HG02798 (cell line): ENCODE measurements at regions not wholly inside any gene's neighbourhood (a gene's known extent, or its start where the extent isn't known, plus 50 kb on each side); places are given as distances from the start of the nearest gene placed in this dataset.
"Not testable (repeated sequence)": the region's sequence is repeated elsewhere in the genome, so short reads cannot be mapped to it uniquely, and the experiment has no call there.

ENCODE experiments used
- ATAC-seq: cut with Tn5 transposase; IDR thresholded peaks from one replicate; pipeline ENCODE4 v1.9.1; 2021; ENCODE audit warnings: mild to moderate bottlenecking; ENCODE audit not compliant: unreplicated experiment, poor library complexity

DNA sequence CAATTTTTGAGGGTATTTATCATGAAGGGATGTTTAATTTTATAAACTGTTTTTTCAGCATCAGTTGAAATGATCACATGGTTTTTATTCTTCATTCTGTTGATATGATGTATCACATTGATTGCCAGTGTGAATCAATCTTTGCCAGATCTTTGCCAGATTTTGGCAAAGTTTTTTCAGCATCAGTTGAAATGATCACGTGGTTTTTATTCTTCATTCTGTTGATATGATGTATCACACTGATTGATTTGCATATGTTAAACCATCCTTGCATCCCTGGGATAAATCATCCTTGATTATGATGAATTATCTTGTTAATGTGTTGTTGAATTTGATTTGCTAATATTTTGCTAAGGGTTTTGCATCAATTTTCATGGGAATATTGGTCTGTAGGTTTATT, 140.9 kb upstream of the TAS2R1 start:
- no peak for ATAC-seq

DNA sequence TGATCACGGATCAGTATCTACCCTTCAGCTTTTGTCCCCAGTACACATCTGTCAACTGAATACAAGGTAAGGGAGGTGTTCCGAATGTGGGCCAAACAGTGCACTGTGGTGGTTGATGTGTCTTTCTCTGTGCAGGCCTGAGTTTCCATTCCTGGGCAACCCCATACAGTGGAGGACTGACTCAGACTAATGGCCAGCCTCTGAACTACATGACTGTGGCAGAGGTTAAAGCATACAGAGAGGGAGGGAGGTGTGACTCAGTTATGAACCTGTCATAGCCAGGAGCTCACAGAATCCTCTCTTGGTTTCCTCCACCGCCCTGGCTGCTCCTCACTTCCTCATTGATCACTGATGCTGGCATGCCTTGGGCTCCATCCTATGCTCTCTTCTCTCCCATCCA, 136.4 kb upstream of the TAS2R1 start:
- ATAC-seq = no peak

DNA sequence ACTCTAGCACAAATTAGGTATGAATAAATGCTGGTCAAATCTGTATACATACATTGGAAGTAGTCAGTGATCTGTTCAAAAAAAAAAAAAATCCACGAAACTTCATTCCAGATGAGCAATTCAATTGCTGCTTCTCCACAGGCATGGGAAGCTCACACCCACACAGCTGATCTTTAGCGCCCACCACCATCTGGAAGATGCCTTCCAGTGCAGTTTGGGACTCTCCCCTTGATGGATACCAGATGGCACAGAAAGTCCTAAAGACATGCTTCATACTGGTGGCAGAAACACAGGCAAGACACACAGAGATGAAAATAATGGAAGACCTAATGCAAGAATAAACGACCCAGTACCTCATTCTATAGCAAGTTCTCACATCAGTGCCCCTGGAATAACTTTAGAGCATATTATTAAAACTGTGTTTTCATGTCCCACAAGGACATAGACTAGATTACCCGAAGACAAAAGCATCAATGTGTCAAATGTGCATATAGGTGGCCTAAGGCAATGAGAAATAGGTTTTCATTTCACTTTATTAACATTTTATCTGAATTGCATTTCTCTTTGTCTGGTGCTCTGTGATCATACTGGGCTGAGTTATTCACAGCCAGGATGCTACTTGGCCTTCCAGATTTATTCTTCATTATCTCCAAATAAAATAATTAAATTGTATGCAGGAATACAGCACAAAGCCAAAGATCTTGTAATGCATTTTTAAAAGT, 135.4 kb upstream of the TAS2R1 start:
- no peak for ATAC-seq

DNA sequence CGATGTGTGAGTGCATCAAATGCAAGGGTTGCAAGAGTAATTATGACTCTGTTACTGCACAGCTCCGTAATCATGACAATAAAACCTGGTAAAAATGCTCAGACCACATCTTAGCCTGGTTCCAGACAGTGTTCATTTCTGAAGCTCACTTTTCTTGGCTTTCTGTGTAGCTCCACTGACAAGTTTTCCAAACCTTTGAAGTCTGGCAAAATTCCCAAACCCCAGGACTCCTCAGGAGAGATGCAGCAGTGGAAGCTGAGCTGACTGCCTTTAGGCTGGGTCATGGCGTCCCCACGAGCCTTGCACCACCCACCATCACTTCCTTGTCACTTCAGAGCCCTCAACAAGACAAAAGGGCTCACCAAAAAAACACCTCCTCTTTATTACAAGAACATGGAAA, 131.6 kb upstream of the TAS2R1 start:
- ATAC-seq = no peak

DNA sequence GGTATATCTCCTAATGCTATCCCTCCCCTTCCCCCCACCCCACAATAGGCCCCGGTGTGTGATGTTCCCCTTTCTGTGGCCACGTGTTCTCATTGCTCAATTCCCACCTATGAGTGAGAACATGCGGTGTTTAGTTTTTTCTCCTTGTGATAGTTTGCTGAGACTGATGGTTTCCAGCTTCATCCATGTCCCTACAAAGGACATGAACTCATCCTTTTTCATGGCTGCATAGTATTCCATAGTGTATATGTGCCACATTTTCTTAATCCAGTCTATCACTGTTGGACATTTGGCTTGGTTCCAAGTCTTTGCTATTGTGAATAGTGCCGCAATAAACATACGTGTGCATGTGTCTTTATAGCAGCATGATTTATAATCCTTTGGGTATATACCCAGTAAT, 122.5 kb upstream of the TAS2R1 start:
- ATAC-seq = not testable (repeated sequence)

DNA sequence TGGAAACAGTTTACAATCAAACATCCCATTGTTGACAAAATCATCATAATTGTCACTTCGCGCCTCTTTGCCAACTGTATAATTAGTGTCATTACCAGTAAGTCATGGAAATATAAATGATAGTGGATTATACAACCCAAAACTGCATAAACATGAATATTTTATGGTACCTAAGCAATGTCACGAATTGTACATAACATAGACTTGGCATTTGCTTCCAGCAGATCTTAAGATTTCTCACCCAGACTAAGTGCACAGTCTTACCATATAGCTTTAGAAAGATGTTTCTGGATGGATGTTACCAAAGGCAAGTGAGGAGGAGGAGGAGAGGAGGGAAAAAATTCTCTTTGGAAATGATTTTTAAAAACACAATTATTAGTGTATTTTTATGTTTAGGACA, 113.4 kb upstream of the TAS2R1 start:
- ATAC-seq = no peak

DNA sequence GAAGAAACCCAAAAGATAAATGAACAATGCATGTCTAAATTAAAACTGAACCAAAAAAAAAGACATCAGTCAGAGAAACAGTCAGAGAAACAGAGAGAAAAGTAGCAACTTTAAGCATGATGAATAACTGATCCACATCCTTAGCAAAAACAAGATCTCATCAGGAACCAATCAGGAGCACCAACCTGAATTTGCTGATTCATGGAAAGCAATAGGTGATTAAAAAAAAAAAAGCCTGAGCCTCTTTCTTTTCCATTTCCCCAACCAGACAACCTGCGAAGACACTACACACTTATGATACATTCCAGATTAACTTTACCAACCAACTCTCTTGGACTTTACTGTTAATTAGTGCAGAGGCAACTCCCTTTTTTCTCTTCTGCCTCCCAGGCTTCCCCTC, 112.7 kb upstream of the TAS2R1 start:
- no peak for ATAC-seq

DNA sequence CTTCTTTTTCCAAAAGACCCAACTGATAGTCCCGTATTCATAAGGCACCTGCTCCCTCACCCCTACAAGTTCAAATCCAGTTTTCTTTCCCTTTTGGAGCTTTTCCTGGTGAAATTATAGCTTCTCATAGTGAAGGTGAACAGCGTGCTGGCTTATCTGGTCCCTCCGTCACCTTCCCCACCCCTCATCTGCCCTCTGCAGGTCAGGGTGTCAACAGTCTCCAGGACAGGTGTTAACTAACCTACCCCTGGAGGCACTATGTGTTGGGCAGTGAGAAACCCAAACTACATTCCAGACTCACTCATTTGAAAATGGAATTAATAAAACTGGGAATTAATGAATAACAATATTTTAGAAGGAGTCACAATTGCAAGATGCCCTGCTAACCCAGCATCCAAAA, 109.0 kb upstream of the TAS2R1 start:
- no peak for ATAC-seq

DNA sequence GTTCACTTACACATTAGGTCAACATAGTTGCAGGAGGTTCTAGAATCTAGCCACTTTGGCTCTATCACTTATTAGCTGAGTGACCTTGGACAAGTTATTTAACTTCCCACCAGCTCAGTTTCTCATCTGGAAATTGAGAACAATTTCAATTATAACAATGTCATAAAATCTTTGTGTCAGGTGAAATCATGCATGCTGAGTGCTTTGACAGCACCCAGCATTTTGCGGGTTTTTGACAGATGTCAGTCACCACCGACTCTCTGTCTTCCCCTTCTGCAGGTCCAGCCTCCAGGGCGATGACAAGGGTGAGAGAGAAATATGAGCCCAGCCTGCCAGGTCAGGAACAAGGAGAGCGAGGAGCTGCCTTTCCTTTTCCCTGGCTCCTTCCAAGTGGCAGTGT, 107.1 kb upstream of the TAS2R1 start:
- ATAC-seq = no peak

DNA sequence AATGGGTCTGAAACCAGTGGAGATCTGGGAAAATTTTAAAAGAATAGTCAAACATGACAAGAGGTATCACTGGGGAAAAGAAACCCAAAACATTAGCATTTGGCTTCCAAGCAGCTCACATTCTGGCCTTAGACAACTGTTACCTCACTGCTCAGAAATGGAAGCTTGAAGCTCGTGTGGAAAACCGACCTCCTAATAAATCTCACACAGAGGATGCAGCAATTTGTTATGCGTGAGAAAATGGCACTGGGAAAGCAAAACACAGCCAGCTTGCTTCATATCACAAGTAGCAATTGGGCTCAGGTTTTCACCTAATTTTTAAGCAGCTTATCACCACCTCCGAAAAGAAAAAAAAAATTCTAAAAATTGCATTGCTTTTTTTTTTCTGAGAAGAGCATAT, 103.3 kb upstream of the TAS2R1 start:
- no peak for ATAC-seq

DNA sequence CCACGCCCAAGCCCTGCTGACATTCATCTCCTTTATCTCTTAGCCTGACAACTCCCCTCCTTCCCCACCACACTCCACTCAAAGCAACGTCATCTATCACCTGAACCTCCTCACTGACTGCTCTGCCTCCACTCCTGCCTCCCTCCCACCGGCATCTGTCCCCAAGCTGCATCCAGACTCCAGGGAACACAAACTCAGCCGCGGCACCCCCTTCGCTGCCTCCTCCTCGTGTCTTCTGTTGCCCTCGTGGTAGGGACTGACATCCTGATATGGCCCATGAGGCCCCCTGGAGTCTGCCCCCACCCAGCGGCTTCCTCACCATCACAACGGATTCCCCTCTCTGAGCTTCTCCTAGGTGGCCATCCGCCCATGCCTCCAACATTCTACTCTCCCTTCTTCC, 101.0 kb upstream of the TAS2R1 start:
- ATAC-seq = no peak

DNA sequence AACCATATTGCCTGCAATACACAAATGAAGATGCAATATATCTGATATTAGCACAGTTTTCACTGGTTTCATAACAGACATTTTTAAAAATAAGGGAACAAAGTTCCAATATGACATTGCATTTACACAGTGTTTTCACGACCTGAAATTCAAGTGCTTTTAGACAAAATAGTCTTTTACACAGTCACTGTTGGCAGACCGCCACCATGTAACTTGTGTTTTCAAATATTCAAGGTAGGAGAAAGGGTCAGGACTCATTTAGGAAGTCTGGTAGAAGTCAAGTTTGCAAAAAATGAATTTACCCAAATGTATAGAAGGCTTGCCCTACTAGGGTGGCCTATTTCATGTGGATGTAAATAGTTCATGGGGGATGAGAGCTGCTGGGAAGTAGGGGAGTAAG, 98.1 kb upstream of the TAS2R1 start:
- ATAC-seq = no peak

DNA sequence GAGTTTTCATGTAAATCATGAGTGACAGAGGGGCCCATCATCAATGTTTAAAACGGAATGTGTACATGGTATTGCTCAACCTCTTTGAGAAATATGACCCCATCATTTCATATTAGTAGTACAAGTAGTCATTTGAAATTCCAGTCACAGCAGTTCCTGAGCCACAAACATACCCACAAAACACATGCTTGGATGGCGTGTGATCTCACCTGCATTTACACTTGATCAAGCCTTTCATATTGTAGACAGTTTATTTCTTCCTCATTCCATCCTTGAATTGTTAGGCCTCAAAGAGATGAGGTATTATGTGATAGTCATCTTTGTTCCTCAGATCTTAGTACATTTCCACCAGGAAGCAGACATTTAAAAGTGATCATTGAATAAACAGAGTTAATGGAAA, 96.8 kb upstream of the TAS2R1 start:
- ATAC-seq = no peak

DNA sequence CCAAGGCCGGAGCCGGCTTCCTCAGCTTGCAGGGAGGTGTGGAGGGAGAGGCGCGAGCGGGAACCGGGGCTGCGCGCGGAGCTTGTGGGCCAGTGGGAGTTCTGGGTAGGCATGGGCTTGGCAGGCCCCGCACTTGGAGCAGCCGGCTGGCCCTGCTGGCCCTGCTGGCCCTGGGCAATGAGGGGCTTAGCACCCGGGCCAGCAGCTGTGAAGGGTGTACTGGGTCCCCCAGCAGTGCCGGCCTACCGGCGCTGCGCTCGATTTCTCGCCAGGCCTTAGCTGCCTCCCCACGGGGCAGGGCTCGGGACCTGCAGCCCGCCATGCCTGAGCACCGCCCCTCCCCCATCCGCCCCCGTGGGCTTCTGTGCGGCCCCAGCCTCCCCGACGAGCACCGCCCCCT, 95.1 kb upstream of the TAS2R1 start:
- ATAC-seq = not testable (repeated sequence)

DNA sequence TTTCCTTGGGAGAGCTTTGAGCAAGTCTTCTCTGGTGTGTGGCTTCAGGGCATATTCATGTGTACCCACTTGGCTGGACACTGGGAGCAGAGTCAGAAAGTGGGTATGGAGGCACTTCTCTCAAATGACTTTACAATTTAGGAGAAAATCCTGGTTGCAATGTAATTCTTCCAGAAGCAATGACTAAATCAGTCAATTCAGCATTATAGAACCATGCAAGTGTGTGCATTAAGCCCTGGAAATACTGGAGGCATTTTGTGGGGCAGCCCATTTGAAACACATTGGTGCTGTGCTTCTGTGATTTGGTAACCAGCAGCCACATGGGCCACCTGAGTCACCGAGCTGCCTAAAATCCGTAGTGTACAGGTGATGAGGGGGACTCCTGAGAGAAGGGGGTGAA, 94.6 kb upstream of the TAS2R1 start:
- no peak for ATAC-seq

DNA sequence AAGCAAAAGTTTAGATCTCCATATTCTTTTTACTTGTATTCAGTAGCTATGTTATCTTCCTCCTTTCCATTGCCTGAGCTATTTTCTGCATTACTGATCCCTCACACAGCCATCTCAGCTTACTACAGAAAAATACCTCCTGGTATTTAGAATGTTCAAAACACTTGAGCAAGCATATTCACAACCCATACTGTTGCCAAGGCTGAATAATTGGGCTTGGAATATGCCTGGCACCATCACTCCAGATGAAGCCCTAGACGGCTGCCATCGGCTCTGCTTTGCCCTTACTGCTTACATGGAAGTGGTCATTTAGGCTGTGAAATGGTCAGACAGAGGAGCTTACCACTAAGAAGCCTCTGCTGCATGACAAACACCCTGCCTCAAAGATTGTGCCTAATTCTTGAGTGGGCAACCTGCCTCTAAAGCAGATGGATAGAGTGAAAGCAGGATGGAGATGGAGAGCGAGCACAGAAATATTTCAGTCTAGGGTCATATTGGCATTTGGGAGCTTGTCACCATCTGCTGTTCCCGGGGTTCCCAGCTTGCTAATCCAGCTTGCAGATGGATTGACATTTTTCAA, 92.5 kb upstream of the TAS2R1 start:
- no peak for ATAC-seq

DNA sequence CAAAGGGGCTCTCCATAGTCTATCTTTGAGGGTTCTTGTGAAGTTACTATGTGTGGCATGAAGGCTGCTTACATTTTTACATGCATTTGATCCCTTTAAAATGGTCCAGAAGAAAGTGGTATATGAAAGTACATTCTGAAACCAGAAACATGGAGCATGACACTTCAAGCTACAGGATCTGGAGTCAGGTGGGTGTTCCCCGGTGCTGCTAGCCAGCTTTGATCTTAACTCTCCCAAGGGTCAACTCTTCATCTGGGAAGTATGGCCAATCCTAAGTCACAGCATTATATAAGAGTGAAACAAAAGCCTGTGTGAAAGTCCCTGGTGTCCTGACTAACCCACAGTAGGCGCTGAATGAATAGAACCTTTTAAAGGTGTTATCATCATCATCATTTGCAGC, 91.0 kb upstream of the TAS2R1 start:
- ATAC-seq = no peak

DNA sequence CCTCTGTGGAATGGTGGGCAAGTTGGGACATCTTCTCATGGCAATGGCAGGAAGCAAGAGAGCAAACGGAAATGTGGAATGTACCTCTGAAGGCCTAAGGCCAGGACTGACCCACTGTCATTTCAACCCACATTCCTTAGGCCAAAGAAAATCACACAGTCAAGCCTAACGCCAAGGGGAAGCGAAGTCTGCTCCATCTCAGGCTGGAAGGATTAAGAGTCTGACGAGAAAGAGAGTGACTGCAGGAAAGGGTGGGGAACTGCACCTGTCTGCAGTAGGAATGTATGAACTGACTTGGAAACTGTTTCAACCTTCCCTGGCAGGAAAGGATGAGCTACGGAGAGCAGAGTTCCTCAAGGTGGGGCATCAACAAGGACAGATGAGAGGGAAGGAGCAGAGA, 90.2 kb upstream of the TAS2R1 start:
- ATAC-seq = no peak

DNA sequence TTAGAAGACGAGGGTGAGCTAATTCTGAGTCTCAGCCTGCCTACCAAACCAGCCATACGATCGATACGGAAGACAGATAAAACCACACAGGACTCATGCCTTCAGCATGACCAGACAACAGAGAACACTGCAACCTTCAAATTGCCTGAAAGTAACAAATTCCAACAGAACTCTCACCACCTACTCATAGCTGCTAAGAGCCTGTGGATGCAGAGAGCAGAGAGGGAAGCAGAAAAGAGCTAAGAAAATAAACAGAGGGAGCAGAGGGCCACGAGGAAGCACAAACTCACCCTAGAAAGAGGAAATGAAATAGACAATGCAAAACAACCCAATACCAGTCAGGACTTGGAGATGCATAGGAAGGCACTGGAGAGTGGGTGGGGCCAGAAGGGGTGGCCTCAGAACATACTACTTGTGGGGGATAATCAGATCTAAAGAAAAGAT, 86.7 kb upstream of the TAS2R1 start:
- ATAC-seq = peak; percentile 90

DNA sequence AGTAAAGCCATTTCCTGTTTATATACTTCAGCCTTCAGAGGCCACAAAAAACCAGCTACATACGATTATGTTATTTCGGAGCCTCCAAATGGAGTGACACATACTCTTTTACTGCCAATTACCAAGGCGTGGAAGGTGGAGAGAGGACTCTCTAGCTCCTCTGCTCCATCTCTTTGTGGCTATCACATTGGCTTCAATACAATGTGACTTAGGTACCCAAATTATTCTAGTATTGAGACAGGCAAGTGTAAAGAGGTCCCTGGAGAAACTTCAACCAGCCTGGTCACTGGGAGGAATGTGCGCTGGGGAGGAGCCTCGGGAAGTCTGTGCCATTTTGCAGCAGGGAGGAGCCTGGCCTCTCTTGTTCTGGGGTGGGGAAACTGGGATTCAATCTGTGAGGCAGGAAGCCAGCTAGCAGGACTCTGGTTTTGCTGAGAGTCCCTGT, 85.8 kb upstream of the TAS2R1 start:
- ATAC-seq = no peak

DNA sequence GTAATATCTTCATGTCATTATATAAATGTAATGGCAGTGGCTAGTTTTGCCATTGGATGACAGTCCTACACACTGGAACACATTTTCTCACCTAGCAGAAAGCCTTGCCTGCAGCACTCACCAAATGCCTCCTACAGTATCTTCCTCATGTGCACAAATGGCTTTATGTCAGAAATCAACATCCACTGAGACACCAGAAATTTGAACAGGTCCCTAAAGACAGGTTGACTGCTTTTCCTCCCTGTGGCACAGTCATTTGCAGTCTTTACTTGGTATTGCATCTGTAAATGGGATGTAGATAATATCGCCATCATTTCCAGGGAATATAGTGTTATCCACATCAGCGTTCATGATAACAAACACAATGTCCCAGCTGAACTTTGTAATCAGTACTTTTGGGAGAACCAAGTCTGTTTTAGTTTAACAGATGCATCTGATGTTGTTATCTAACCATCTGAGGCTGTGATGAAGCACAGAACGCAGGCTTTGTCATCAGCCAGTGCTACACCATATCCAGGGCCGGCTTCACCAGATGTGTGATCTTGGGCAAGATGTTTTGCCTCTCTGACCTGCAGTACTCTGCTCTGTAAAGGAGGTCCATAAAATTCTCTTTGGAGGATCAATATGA, 83.9 kb upstream of the TAS2R1 start:
- ATAC-seq = no peak

DNA sequence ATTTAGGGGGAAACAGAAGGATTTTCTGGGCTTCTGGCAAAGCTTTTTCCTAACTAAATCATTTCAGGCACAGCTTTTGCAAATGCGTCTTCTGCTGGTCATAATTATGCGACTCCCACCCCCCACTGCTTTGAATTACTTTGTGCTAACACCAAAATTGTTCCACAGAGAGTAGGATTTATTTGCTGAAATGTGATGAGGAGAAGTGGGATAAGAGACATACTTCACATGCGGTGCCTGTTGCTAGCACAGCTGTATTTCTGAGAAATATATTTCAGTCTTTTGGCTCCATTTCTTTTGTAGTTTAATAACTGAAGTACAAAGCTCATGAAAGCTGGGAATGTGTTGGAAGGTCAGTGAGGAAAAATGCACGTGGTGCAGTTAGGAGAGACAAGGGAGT, 83.2 kb upstream of the TAS2R1 start:
- ATAC-seq = no peak
